Left renal pelvis (tissue), 4 donors: ENCODE measurements at regions not wholly inside any gene's neighbourhood (a gene's known extent, or its start where the extent isn't known, plus 50 kb on each side); places are given as distances from the start of the nearest gene placed in this dataset.
"Not testable (repeated sequence)": the region's sequence is repeated elsewhere in the genome, so short reads cannot be mapped to it uniquely, and the experiment has no call there.

Source experiments
- DNase-seq, 4 donors: peaks; one replicate each; pipeline ENCODE4 v3.0.0-alpha.2; 2013; ENCODE audit warnings: low read depth in 4 of 4, low spot score in 3 of 4

GRCh38 chr3:89908711-89909213, 801.3 kb downstream of the EPHA3 start:
- DNase-seq = no peak

DNA sequence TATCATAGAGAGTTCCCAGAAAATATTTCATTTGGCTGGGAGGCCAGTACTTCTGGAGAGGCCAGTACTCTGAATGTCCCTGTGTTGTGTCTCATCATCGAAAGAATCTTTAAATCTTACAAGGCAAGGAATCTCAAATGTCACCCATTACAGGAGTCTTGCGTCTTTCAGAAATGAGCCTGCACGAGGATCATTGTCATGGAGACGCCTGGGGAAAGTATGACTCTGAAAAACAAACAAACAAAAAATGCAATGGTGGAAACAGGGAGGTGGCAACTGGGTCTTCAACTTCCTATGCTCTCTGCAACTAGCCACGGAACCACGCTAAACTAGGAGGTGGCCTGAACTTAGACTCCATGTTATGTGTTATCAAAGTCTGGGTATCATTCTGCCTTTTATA, 804.6 kb downstream of the EPHA3 start:
- no peak for DNase-seq

DNA sequence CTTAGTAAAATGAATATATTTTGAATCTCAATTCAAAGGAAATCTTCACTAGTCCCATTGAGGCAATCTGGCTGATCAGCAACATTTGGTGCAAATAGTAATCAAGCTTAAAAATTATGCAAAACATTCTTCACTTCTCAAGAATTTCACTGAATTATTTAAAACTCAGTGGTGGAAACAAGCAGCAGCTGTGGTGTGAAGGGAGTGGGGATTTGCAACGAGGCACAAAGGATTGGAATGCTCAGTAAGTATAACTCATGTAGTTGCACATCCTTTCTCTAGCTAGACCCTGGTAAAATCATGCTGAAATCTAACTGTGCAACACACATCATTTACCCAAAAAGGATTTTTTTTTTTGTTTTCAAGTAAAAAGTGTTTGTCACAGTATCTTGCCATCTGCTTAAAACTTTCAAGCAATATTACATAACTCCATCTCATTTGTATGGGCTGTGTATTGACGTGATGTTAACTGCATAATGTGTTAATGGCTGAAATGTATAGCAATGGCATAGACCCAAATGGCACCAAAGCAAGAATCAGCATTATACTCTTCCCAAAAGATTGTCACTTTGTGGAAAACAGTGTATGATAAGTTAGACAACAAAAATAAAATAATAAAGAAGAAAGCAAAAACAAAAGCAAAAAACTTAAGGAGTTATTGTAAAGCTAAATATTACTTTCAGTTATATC, 816.6 kb downstream of the EPHA3 start:
- no peak for DNase-seq

- no peak for DNase-seq
These were observed 818.6 kb downstream of the EPHA3 start for GRCh38 chr3:89925976-89926375.

- no peak for DNase-seq
These were observed 825.5 kb downstream of the EPHA3 start for GRCh38 chr3:89932882-89933281.

DNA sequence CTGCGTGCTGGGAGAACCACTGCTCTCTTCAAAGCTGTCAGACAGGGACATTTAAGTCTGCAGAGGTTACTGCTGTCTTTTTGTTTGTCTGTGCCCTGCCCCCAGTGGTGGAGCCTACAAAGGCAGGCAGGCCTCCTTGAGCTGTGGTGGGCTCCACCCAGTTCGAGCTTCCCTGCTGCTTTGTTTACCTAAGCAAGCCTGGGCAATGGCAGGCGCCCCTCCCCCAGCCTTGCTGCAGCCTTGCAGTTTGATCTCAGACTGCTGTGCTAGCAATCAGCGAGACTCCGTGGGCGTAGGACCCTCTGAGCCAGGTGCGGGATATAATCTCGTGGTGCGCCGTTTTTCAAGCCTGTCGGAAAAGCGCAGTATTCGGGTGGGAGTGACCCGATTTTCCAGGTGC, 837.0 kb downstream of the EPHA3 start:
- not testable (repeated sequence) for DNase-seq

DNA sequence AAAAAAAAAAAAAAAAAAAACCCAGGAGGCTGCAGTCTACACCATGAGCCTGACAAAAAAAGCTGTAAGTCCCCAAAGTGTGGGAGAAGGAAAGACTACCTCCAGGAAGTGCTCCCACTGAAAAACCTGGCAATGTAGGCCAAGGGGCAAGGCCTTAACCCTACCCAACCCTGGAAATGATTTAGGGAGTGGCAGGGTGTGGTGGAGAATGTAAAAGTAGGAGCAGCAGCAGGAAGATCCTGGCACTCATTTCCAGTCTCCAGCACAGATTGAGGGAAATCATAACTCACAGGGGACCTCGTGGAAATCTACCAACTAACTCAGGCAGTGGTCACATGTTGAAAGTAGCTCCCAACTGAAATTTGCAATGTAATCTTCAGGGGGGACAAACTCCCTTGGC, 839.5 kb downstream of the EPHA3 start:
- DNase-seq = no peak

GRCh38 chr3:89947337-89947954, 840.0 kb downstream of the EPHA3 start:
- no peak for DNase-seq

- no peak for DNase-seq
These were observed 840.6 kb downstream of the EPHA3 start for GRCh38 chr3:89948008-89948407.

DNA sequence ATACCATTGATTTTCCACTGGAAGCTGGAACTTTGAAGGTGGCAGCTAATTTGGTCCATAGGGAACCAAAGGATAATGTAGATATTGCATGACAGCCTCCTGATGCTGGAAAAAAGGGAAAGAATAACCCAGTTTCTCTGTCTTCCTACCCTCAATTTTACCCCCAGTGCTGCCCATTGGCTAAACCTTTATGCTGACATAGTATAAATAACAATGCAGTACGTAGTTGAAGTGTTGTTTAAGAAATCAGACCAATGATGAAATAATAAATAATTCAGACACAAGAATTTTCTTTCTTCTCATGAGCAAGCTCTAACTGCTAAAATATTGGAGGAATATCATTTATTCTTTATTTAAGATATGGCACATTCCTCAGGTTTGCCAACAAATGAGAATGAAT, 843.4 kb downstream of the EPHA3 start:
- DNase-seq = no peak

GRCh38 chr3:89954137-89954536, 846.7 kb downstream of the EPHA3 start:
- no peak for DNase-seq

DNA sequence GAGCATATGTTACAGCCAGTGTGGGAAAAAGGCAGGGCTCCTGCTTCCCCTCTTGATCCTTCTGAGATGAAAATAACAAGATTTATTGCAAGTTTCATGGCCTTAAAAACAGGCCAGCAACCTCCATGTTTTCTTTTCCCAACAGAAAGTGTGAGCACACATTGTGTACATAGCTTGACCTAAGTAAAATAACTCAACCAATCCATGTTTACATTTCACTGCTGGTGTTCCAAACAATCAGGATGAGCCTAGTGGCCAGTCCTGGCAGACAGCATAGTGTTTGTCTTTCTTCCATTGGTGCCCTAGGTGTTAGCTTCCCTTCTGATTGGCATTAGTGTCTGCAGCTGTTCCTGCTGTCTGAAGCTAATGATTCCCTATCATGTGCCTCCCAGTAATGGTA, 847.7 kb downstream of the EPHA3 start:
- DNase-seq = peak in 3 of 4 donors; percentile 5 to 22 (median 14)

DNA sequence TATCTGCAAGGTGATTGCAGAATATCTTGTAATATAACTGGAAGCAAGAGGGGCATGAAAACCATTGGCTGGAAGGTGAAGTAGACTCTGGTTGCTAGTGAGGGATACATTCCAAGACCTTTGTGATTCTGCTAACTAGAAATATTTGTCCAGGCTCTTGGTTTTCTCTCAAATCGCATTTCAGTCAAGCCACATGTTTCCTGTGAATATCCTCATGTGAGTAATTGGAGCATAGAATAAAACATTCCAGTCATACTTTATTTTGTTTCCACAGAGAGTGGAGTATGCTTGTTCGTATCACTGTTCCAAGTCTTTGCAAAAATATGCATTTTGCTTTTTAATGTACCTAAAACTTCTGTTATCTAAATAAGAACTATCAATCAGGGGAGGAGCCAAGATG, 850.0 kb downstream of the EPHA3 start:
- DNase-seq = no peak

DNA sequence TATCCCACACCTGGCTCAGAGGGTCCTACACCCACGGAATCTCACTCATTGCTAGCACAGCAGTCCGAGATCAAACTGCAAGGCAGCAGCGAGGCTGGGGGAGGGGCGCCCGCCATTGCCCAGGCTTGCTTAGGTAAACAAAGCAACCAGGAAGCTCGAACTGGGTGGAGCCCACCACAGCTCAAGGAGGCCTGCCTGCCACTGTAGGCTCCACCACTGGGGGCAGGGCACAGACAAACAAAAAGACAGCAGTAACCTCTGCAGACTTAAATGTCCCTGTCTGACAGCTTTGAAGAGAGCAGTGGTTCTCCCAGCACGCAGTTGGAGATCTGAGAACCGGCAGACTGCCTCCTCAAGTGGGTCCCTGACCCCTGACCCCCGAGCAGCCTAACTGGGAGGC, 850.7 kb downstream of the EPHA3 start:
- not testable (repeated sequence) for DNase-seq

- no peak for DNase-seq
These were observed 856.9 kb downstream of the EPHA3 start for GRCh38 chr3:89964347-89964746.

- no peak for DNase-seq
These were observed 859.6 kb downstream of the EPHA3 start for GRCh38 chr3:89966877-89967665.

DNA sequence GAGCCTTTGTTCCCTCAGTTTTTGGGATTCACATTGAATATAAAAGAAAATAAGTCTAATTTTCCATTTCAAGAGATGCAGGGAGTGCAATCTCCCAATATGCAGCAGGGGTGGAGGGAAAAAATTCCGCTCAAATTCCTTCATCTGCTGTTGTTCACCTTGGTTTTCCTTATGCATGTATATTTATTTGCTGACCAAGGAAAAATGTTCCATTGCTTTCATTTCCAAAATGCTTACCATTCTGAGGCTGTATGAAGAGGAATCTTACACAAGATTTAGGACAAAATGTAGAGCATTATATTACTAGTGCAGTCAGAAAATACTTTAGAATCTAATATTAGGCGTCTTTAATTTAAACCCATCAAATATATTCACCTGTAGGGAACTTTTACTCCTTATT, 863.9 kb downstream of the EPHA3 start:
- no peak for DNase-seq

GRCh38 chr3:89973156-89973555, 865.7 kb downstream of the EPHA3 start:
- no peak for DNase-seq

- no peak for DNase-seq
These were observed 867.6 kb downstream of the EPHA3 start for GRCh38 chr3:89974903-89975519.

DNA sequence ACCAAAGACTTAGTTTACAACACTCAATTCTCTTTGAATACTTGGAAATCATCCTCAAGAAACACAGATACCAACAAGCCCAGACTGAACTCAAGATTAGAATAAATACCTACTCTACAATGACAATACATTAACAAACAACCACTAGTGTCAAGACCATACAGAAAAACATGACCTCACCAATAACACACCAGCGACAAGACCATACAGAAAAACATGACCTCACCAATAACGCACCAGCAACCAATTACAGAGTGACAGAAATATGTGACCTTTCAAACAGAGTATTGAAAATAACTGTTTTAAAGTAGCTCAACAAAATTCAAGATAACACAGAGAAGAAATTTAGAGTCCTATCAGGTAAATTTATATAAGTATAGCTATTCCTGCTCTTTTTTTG, 876.0 kb downstream of the EPHA3 start:
- DNase-seq = no peak

DNA sequence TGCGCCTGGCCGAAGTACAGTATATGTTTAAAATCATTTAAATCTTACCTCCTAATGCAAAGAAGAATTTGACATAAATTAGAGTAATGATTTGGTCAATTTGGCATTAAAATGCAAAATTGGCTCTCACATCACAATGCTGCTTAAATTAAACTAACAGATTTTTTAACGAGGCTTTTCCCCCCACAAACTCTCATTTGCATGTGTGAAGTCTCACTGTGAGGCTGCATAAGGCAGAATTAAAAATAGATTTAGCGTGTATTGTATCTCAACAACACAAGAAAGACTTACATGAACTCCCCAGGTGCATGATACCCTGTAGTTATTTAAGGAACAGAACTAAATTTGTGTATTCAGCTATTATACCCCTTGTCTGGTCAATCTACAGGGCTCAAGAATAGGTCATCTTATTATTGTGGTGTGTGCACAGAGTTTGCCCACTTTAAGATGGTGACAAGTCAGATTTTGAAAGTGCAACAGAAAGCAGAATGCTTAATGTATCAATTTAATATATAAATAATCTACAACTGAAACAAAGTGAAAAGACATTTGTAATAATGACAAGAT, 897.9 kb downstream of the EPHA3 start:
- no peak for DNase-seq
